GM21528 (cell line): ENCODE measurements at regions not wholly inside any gene's neighbourhood (a gene's known extent, or its start where the extent isn't known, plus 50 kb on each side); places are given as distances from the start of the nearest gene placed in this dataset.

Experiments used
- ATAC-seq: cut with Tn5 transposase; IDR thresholded peaks from one replicate; pipeline ENCODE4 v1.9.1; 2021; ENCODE audit warnings: mild to moderate bottlenecking, moderate library complexity; ENCODE audit not compliant: unreplicated experiment, low FRiP score

GRCh38 chr2:16134436-16135165, 194.3 kb downstream of the MYCN start:
- no peak for ATAC-seq

GRCh38 chr2:16130906-16131400, 190.6 kb downstream of the MYCN start:
- ATAC-seq = no peak

DNA sequence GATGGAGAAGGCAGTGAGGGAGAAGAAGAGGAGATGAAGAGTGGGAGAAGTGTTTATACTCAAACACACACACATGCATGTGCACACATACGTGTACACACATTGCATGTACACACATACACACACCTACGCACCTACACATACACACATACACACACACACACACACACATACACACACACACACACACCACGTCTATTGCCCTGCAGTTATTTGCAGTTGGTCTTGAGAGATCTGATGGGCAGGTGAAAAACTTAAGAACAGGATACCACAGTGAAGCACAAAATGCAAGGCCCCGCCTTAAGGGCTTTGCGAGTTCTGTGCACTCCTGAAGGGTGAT, 190.2 kb downstream of the MYCN start:
- no peak for ATAC-seq

DNA sequence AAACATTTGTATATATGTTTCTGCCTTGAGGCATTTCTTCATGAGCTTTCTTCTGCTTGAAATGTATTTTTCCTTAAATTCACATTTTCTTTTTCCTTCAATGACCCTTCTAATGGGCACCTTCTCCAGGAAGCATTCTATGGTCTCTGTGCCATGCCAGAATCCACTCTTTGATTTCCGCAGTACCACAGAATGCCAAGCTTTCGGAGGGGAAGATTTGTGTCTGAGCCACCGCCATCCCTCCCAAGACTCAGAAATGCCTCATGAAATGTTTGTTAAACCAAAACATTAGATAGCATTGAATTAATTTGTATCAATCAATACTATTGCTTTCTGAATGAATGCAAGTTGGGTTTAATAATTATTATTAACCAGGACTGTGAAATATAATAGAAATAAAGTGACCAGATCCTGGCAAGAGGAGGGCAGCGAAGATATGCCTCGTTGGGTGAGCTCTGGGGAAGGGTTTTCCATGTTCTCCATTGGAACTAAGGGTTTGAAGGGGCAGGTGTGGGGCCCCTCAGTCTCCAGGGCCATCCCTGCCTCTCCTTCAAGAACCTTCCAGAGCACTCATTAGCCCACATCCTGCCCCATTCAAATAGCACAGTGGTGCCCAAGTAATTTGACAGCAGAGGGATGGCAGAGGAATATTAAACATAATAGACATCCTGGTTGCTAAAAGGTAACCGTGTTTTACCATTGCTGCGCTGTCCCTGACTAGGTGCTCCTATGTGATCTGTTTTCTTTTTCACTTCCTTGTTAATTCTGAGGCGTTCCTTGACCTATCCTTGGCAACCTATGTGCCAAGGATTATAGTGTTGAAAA, 189.6 kb downstream of the MYCN start:
- ATAC-seq = no peak

- ATAC-seq = no peak
Observed at GRCh38 chr2:16128746-16129610, 188.6 kb downstream of the MYCN start.

GRCh38 chr2:16127958-16128357, 187.6 kb downstream of the MYCN start:
- ATAC-seq = no peak

- ATAC-seq = no peak
Observed at GRCh38 chr2:16127276-16127940, 187.1 kb downstream of the MYCN start.

- no peak for ATAC-seq
Observed at GRCh38 chr2:16126517-16127275, 186.3 kb downstream of the MYCN start.

GRCh38 chr2:16125614-16126516, 185.5 kb downstream of the MYCN start:
- ATAC-seq = no peak

DNA sequence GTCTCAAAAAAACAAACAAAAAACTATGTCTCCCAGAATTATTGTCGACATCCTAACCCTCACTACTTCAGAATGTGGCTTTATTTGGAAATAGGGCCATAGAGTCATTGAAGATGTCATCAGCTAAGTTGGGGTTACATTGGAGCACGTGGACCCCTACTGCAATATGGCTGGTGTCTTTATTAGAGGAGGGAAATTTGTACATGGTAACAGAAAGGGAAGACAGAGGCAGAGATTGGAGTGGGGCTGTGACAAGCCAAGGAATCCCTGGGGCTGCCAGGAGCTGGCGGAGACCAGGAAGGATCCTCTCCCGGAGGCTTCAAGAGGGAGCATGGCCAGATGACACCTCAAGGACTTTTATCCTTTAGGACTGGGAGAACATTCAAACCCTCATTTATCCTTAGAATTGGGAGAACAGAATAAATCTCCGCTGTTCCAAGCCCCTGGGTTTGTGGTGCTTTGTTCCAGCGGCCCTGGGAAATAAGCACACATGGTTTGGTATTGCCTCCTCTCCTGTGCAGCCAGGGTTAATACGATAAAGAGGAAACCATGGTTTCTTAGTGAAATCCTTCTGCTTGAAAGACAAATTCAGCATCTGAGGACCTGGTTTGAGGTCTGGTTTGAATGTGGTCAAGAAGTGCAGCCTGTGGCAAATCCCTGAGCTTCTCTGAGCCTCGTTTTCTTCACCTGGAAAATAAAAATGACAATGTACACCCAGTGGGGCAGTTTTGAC, 184.7 kb downstream of the MYCN start:
- ATAC-seq = no peak

GRCh38 chr2:16123856-16124780, 183.8 kb downstream of the MYCN start:
- no peak for ATAC-seq

DNA sequence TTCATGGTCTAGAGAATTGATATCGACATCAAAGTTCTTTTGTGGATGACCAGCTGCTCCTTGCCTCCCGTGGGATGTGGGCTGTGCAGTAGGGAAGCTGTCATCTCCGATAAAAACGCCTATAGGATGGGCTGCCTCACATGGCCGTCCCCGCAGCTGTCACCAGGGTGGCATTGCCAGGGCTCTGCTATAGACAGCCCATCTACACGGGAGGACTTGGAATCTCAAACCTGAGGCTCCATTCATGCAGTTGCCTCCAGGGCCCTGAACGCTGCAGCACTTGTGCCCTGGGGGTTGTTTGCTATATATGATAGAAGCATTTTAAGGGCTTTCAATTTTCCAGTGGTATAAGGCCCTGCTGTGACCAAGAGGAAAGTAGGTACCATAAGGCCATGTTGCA, 183.1 kb downstream of the MYCN start:
- no peak for ATAC-seq

DNA sequence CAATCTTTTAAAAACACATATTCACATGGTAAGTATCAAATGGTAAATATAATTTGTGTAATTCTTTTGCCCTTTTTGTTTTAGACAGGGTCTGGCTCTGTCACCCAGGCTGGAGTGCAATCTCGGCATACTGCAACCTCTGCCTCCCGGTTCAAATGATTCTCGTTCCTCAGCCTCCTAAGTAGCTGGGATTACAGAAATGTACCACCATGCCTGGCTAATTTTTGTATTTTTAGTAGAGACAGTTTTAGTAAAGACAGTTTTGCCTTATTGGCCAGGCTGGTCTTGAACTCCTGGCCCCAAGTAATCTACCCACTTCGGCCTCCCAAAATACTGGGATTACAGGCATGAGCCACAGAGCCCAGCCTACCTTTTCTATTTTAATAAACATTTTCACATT, 182.2 kb downstream of the MYCN start:
- no peak for ATAC-seq

DNA sequence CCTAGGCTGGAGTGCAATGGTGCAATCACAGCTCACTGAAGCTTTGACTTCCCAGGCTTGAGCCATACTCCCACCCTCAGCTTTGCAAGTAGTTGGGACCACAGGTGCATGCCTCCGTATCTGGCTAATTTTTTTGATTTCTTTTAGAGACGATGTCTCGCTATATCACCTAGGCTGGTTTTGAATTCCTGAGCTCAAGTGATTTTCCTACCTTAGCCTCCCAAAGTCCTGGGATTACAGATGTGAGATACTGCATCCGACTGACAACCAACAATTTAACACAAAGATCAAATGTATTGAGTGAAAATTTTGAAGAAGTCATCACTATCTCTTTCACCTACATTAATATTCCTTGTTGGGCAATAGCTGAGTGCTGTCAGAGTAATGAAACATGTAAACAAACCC, 181.6 kb downstream of the MYCN start:
- ATAC-seq = no peak

DNA sequence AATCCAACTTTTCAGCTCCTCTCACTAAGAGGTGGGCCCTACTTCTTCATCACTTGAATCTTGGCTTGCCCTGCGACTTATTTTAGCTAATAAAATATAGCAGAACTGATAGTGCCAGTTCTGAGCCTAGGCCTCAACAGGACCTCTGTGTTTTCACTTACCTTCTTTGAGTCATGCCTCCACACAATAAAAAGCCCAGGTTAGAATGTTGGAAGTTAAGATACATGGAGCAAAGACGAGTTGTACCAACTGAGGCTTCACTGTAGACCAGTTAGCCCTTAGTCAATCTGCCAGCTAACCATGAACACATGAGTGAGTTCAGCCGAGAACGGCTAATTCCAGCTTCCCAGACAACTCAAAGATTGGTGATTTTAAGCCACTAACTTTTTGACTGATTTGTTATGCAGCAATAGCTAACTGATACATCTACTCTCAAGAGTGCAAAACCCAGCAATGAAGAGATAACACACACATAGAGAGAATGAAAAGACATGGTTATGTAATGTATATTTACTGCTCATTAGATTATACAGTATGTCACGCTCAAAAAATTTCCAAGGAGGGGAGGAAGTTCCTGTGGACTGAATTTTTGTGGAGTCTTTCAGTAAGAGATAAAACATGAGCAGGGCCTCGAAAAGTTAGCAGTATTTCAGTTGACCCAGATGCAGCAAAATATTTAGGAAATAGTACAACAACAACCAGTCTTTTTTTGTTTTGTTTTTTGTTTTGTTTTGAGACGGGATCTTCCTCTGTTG, 181.1 kb downstream of the MYCN start:
- no peak for ATAC-seq

GRCh38 chr2:16120591-16121180, 180.3 kb downstream of the MYCN start:
- no peak for ATAC-seq
